ENCODE measurements at regions not wholly inside any gene's neighbourhood (a gene's known extent, or its start where the extent isn't known, plus 50 kb on each side); places are given as distances from the start of the nearest gene placed in this dataset.

- TF ChIP-seq DPF2 (IDR thresholded peaks at IDR 0.05) (no peak), POLR2G (IDR thresholded peaks at IDR 0.05; ENCODE audit: low read depth, low read length) (no peak), ADNP (tag; IDR thresholded peaks at IDR 0.05) (no peak), HNRNPUL1 (IDR thresholded peaks at IDR 0.05; ENCODE audit: low read length) (no peak), KAT2B (IDR thresholded peaks at IDR 0.05; ENCODE audit: low read depth, low read length) (no peak), ZMIZ1 (IDR thresholded peaks at IDR 0.05; ENCODE audit: low read depth in 2 of 2, low read length in 2 of 2) (no peak), FOXO4 (CRISPR knock-in tag; IDR thresholded peaks at IDR 0.05) (no peak), ZNF174 (CRISPR knock-in tag; IDR thresholded peaks at IDR 0.05) (no peak)
- TF ChIP-seq, protein P1, sequence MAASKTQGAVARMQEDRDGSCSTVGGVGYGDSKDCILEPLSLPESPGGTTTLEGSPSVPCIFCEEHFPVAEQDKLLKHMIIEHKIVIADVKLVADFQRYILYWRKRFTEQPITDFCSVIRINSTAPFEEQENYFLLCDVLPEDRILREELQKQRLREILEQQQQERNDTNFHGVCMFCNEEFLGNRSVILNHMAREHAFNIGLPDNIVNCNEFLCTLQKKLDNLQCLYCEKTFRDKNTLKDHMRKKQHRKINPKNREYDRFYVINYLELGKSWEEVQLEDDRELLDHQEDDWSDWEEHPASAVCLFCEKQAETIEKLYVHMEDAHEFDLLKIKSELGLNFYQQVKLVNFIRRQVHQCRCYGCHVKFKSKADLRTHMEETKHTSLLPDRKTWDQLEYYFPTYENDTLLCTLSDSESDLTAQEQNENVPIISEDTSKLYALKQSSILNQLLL (CRISPR knock-in tag; IDR thresholded peaks at IDR 0.05; ENCODE audit: borderline replicate concordance): no peak
- TF ChIP-seq, protein P2, sequence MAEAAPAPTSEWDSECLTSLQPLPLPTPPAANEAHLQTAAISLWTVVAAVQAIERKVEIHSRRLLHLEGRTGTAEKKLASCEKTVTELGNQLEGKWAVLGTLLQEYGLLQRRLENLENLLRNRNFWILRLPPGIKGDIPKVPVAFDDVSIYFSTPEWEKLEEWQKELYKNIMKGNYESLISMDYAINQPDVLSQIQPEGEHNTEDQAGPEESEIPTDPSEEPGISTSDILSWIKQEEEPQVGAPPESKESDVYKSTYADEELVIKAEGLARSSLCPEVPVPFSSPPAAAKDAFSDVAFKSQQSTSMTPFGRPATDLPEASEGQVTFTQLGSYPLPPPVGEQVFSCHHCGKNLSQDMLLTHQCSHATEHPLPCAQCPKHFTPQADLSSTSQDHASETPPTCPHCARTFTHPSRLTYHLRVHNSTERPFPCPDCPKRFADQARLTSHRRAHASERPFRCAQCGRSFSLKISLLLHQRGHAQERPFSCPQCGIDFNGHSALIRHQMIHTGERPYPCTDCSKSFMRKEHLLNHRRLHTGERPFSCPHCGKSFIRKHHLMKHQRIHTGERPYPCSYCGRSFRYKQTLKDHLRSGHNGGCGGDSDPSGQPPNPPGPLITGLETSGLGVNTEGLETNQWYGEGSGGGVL (CRISPR knock-in tag; IDR thresholded peaks at IDR 0.05): no peak
- TF ChIP-seq, protein P3, sequence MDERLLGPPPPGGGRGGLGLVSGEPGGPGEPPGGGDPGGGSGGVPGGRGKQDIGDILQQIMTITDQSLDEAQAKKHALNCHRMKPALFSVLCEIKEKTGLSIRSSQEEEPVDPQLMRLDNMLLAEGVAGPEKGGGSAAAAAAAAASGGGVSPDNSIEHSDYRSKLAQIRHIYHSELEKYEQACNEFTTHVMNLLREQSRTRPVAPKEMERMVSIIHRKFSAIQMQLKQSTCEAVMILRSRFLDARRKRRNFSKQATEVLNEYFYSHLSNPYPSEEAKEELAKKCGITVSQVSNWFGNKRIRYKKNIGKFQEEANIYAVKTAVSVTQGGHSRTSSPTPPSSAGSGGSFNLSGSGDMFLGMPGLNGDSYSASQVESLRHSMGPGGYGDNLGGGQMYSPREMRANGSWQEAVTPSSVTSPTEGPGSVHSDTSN (CRISPR knock-in tag; IDR thresholded peaks at IDR 0.05; ENCODE audit: low read depth): no peak
- TF ChIP-seq, protein P3 (tag; conservative IDR thresholded peaks at IDR 0.05; ENCODE audit: low read depth): no peak
These were observed 185.3 kb downstream of the CYP26B1 start (continued) for GRCh38 chr2:71962350-71962749.

Measured in K562 (cell line).